SK-N-SH treated with all-trans-retinoic acid at 6 μM for 48 hours (cell line): ENCODE measurements at regions not wholly inside any gene's neighbourhood (a gene's known extent, or its start where the extent isn't known, plus 50 kb on each side); places are given as distances from the start of the nearest gene placed in this dataset.

Experiments used
- ATAC-seq: fragments of 200-7000 bp; cut with Tn5 transposase; 3 replicates; pipeline ENCODE4 v1.9.1; 2020; ENCODE audit warnings: mild to moderate bottlenecking, moderate library complexity
- ARNTL ChIP-seq: fragments of 450-650 bp; formaldehyde crosslinking; IDR thresholded peaks from 2 replicates; pipeline ENCODE4 v1.5.0; 2020; ENCODE audit warnings: low read depth, mild to moderate bottlenecking, moderate library complexity, borderline replicate concordance
- BACH2 ChIP-seq: fragments of 250-450 bp; sonication (Bioruptor Pico); IDR thresholded peaks from 2 replicates; pipeline ENCODE4 v1.9.0; 2021; ENCODE audit warnings: mild to moderate bottlenecking, borderline replicate concordance
- CSDC2 ChIP-seq: fragments of 250-450 bp; sonication (Bioruptor Pico); IDR thresholded peaks from 2 replicates; pipeline ENCODE4 v1.5.0; 2020; ENCODE audit warnings: mild to moderate bottlenecking, moderate library complexity
- ESRRG ChIP-seq: fragments of 250-450 bp; sonication (Bioruptor Pico); IDR thresholded peaks from 2 replicates; pipeline ENCODE4 v1.6.1; 2021; ENCODE audit warnings: mild to moderate bottlenecking
- GLIS3 ChIP-seq: fragments of 250-450 bp; sonication (Bioruptor Pico); IDR thresholded peaks from 2 replicates; pipeline ENCODE4 v1.5.0; 2020; ENCODE audit warnings: mild to moderate bottlenecking, moderate library complexity
- ISL1 ChIP-seq: fragments of 250-450 bp; sonication (Bioruptor Pico); IDR thresholded peaks from 2 replicates; pipeline ENCODE4 v2.1.2; 2022; ENCODE audit warnings: mild to moderate bottlenecking, moderate library complexity
- OSR1 ChIP-seq: fragments of 250-450 bp; sonication (Bioruptor Pico); IDR thresholded peaks from 2 replicates; pipeline ENCODE4 v1.8.0; 2022; ENCODE audit warnings: moderate library complexity, mild to moderate bottlenecking, inconsistent platforms
- PPARA ChIP-seq: fragments of 250-450 bp; sonication (Bioruptor Pico); IDR thresholded peaks from 2 replicates; pipeline ENCODE4 v1.5.0; 2020; ENCODE audit warnings: mild to moderate bottlenecking, borderline replicate concordance
- RARB ChIP-seq: fragments of 250-450 bp; sonication (Bioruptor Pico); IDR thresholded peaks from 2 replicates; pipeline ENCODE4 v1.8.0; 2021; ENCODE audit warnings: mild to moderate bottlenecking, moderate library complexity
- SNAI2 ChIP-seq: fragments of 250-450 bp; sonication (Bioruptor Pico); IDR thresholded peaks from 2 replicates; pipeline ENCODE4 v1.5.0; 2020; ENCODE audit warnings: mild to moderate bottlenecking, moderate library complexity
- TCF4 ChIP-seq: fragments of 250-450 bp; sonication (Bioruptor Pico); IDR thresholded peaks from 2 replicates; pipeline ENCODE4 v1.8.0; 2021; ENCODE audit warnings: mild to moderate bottlenecking, moderate library complexity, borderline replicate concordance
- TOX ChIP-seq: fragments of 250-450 bp; sonication (Bioruptor Pico); IDR thresholded peaks from 2 replicates; pipeline ENCODE4 v1.8.0; 2021; ENCODE audit warnings: mild to moderate bottlenecking, moderate library complexity, borderline replicate concordance
- ZC3H10 ChIP-seq: fragments of 250-450 bp; sonication (Bioruptor Pico); IDR thresholded peaks from 2 replicates; pipeline ENCODE4 v1.5.1; 2021; ENCODE audit warnings: mild to moderate bottlenecking, moderate library complexity
- ZFP3 ChIP-seq: fragments of 250-450 bp; sonication (Bioruptor Pico); IDR thresholded peaks from 2 replicates; pipeline ENCODE4 v1.5.0; 2020; ENCODE audit warnings: mild to moderate bottlenecking, moderate library complexity
- ZFP30 ChIP-seq: fragments of 450-650 bp; formaldehyde crosslinking; IDR thresholded peaks from 2 replicates; pipeline ENCODE4 v1.5.0; 2022; ENCODE audit warnings: mild to moderate bottlenecking, moderate library complexity
- ZNF565 ChIP-seq: fragments of 450-650 bp; formaldehyde crosslinking; conservative IDR thresholded peaks from 2 replicates; pipeline ENCODE4 v1.5.0; 2020; ENCODE audit warnings: low read depth, mild to moderate bottlenecking, moderate library complexity
- ZNF70 ChIP-seq: fragments of 450-650 bp; formaldehyde crosslinking; IDR thresholded peaks from 2 replicates; pipeline ENCODE4 v1.5.0; 2020; ENCODE audit warnings: mild to moderate bottlenecking, moderate library complexity
- ZNF8 ChIP-seq: fragments of 450-650 bp; formaldehyde crosslinking; IDR thresholded peaks from 2 replicates; pipeline ENCODE4 v1.5.0; 2020; ENCODE audit warnings: mild to moderate bottlenecking, moderate library complexity
- TF ChIP-seq, protein P1 (sequence below): fragments of 250-450 bp; sonication (Bioruptor Pico); IDR thresholded peaks from 2 replicates; pipeline ENCODE4 v1.5.1; 2020; ENCODE audit warnings: low read depth, mild to moderate bottlenecking, moderate library complexity
- TF ChIP-seq, protein P2 (sequence below): fragments of 250-450 bp; sonication (Bioruptor Pico); IDR thresholded peaks from 2 replicates; pipeline ENCODE4 v1.8.0; 2020; ENCODE audit warnings: mild to moderate bottlenecking, moderate library complexity, borderline replicate concordance
- TF ChIP-seq, protein P3 (sequence below): fragments of 250-450 bp; sonication (Bioruptor Pico); IDR thresholded peaks from 2 replicates; pipeline ENCODE4 v1.8.0; 2021; ENCODE audit warnings: low read depth, mild to moderate bottlenecking, moderate library complexity, borderline replicate concordance
- TF ChIP-seq, protein P4 (sequence below): fragments of 250-450 bp; sonication (Bioruptor Pico); IDR thresholded peaks from 2 replicates; pipeline ENCODE4 v1.5.1; 2021; ENCODE audit warnings: mild to moderate bottlenecking, moderate library complexity
- TF ChIP-seq, protein P5 (sequence below): fragments of 250-450 bp; sonication (Bioruptor Pico); IDR thresholded peaks from 2 replicates; pipeline ENCODE4 v1.5.0; 2020; ENCODE audit warnings: mild to moderate bottlenecking, moderate library complexity

DNA sequence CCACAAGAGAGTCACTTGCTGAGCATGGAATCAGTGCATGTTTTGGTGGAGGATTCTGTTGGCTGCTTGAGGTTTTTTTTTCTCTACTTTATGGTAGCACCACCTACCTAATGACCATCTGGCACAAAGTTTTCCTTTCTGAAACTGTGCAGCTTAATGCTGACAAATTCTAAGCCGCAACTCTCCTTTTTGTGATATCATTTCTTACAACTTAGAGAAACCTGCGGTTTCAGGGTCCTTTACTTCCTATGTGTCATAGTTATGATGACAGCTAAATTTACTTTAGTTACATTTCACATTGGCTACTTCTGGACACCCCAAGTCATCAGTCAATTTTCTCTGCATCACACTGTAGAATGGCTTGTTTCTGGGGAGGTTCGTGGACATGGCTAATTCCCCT is 115.4 kb upstream of the TMTC4 start (continued):
- TF ChIP-seq RARB (no peak), CSDC2 (CRISPR knock-in tag) (no peak), SNAI2 (CRISPR knock-in tag) (no peak), ZFP3 (CRISPR knock-in tag) (no peak), ZNF70 (CRISPR knock-in tag) (no peak), ISL1 (no peak), ZC3H10 (CRISPR knock-in tag) (no peak), ZFP30 (CRISPR knock-in tag) (no peak), ESRRG (CRISPR knock-in tag) (no peak), BACH2 (CRISPR knock-in tag) (no peak)
- TF ChIP-seq, protein P1, sequence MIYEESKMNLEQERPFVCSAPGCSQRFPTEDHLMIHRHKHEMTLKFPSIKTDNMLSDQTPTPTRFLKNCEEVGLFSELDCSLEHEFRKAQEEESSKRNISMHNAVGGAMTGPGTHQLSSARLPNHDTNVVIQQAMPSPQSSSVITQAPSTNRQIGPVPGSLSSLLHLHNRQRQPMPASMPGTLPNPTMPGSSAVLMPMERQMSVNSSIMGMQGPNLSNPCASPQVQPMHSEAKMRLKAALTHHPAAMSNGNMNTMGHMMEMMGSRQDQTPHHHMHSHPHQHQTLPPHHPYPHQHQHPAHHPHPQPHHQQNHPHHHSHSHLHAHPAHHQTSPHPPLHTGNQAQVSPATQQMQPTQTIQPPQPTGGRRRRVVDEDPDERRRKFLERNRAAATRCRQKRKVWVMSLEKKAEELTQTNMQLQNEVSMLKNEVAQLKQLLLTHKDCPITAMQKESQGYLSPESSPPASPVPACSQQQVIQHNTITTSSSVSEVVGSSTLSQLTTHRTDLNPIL (CRISPR knock-in tag), result no peak

DNA sequence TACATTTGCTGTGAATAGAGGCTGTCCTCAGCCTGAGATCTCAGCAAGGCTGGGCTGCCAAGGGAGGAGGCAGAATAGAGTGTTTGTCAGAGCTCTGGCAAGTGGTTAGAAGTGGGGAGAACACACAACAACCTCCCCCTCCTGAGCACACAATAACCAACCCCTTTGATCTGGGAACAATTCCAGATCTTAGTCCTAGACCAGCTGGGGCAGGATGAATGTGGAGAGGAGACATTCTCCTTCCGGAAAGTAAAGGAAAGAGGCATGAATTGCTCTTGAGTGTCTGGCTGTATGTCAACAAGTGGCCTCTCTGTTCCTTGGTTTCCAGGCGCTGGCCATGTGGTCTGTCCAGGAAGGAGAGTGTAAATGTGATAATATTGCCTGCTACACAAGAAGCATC is 114.9 kb upstream of the TMTC4 start:
- TF ChIP-seq ARNTL (no peak), TOX (CRISPR knock-in tag) (no peak), PPARA (no peak), TCF4 (CRISPR knock-in tag) (no peak), ZNF70 (CRISPR knock-in tag) (no peak), ZNF565 (CRISPR knock-in tag) (no peak), ISL1 (no peak)
- TF ChIP-seq, protein P2, sequence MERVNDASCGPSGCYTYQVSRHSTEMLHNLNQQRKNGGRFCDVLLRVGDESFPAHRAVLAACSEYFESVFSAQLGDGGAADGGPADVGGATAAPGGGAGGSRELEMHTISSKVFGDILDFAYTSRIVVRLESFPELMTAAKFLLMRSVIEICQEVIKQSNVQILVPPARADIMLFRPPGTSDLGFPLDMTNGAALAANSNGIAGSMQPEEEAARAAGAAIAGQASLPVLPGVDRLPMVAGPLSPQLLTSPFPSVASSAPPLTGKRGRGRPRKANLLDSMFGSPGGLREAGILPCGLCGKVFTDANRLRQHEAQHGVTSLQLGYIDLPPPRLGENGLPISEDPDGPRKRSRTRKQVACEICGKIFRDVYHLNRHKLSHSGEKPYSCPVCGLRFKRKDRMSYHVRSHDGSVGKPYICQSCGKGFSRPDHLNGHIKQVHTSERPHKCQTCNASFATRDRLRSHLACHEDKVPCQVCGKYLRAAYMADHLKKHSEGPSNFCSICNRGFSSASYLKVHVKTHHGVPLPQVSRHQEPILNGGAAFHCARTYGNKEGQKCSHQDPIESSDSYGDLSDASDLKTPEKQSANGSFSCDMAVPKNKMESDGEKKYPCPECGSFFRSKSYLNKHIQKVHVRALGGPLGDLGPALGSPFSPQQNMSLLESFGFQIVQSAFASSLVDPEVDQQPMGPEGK (CRISPR knock-in tag), result no peak
- TF ChIP-seq, all 23 proteins: peak for 0
- ATAC-seq, result peak; percentile 30

DNA sequence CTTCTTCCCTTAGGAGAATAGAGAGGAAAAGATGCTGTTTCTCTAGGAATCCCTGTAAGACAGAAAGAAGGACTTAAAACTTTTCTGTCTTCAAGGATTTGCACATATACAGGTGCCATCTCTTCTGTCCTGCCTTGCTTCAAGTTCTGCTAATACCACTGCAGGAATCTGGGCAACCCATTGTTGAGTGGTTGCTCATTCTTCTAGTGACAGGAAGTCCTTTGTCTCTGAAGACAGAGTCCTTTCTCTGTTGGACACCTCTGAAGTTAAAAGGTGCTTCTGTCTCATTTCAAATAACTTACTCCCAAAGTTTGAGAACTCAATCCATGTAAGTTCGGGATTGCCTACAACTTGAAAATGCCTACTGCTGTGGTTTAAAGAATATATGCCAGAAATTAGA is 114.4 kb upstream of the TMTC4 start:
- ATAC-seq, result no peak
- TF ChIP-seq, protein P2 (CRISPR knock-in tag), result no peak
- TF ChIP-seq ZNF8 (no peak), ZFP30 (CRISPR knock-in tag) (no peak), ZNF70 (CRISPR knock-in tag) (no peak), ZC3H10 (CRISPR knock-in tag) (no peak), TCF4 (CRISPR knock-in tag) (no peak), ESRRG (CRISPR knock-in tag) (no peak), TOX (CRISPR knock-in tag) (no peak), ZFP3 (CRISPR knock-in tag) (no peak), SNAI2 (CRISPR knock-in tag) (no peak), BACH2 (CRISPR knock-in tag) (no peak), ISL1 (no peak), OSR1 (no peak), CSDC2 (CRISPR knock-in tag) (no peak), GLIS3 (CRISPR knock-in tag) (no peak)
- TF ChIP-seq, protein P1 (CRISPR knock-in tag), result no peak
- TF ChIP-seq, protein P3, sequence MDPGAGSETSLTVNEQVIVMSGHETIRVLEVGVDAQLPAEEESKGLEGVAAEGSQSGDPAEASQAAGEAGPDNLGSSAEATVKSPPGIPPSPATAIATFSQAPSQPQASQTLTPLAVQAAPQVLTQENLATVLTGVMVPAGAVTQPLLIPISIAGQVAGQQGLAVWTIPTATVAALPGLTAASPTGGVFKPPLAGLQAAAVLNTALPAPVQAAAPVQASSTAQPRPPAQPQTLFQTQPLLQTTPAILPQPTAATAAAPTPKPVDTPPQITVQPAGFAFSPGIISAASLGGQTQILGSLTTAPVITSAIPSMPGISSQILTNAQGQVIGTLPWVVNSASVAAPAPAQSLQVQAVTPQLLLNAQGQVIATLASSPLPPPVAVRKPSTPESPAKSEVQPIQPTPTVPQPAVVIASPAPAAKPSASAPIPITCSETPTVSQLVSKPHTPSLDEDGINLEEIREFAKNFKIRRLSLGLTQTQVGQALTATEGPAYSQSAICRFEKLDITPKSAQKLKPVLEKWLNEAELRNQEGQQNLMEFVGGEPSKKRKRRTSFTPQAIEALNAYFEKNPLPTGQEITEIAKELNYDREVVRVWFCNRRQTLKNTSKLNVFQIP (CRISPR knock-in tag), result no peak
- TF ChIP-seq, protein P4, sequence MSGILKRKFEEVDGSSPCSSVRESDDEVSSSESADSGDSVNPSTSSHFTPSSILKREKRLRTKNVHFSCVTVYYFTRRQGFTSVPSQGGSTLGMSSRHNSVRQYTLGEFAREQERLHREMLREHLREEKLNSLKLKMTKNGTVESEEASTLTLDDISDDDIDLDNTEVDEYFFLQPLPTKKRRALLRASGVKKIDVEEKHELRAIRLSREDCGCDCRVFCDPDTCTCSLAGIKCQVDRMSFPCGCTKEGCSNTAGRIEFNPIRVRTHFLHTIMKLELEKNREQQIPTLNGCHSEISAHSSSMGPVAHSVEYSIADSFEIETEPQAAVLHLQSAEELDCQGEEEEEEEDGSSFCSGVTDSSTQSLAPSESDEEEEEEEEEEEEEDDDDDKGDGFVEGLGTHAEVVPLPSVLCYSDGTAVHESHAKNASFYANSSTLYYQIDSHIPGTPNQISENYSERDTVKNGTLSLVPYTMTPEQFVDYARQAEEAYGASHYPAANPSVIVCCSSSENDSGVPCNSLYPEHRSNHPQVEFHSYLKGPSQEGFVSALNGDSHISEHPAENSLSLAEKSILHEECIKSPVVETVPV (CRISPR knock-in tag), result no peak
- TF ChIP-seq, protein P5, sequence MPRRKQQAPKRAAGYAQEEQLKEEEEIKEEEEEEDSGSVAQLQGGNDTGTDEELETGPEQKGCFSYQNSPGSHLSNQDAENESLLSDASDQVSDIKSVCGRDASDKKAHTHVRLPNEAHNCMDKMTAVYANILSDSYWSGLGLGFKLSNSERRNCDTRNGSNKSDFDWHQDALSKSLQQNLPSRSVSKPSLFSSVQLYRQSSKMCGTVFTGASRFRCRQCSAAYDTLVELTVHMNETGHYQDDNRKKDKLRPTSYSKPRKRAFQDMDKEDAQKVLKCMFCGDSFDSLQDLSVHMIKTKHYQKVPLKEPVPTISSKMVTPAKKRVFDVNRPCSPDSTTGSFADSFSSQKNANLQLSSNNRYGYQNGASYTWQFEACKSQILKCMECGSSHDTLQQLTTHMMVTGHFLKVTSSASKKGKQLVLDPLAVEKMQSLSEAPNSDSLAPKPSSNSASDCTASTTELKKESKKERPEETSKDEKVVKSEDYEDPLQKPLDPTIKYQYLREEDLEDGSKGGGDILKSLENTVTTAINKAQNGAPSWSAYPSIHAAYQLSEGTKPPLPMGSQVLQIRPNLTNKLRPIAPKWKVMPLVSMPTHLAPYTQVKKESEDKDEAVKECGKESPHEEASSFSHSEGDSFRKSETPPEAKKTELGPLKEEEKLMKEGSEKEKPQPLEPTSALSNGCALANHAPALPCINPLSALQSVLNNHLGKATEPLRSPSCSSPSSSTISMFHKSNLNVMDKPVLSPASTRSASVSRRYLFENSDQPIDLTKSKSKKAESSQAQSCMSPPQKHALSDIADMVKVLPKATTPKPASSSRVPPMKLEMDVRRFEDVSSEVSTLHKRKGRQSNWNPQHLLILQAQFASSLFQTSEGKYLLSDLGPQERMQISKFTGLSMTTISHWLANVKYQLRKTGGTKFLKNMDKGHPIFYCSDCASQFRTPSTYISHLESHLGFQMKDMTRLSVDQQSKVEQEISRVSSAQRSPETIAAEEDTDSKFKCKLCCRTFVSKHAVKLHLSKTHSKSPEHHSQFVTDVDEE (CRISPR knock-in tag), result no peak
